HTR-8/SVneo (cell line): ENCODE measurements at regions not wholly inside any gene's neighbourhood (a gene's known extent, or its start where the extent isn't known, plus 50 kb on each side); places are given as distances from the start of the nearest gene placed in this dataset.
"Not testable (repeated sequence)": the region's sequence is repeated elsewhere in the genome, so short reads cannot be mapped to it uniquely, and the experiment has no call there.

Experiments used
- DNase-seq: peaks from one replicate; pipeline ENCODE4 v3.0.0; 2011; ENCODE audit warnings: low spot score, mixed read lengths; ENCODE audit not compliant: insufficient read length
- FAIRE-seq: peaks from 2 replicates; lab custom pipeline; 2011; peaks lifted over from hg19 to GRCh38; lab: Jason Lieb, UNC

DNA sequence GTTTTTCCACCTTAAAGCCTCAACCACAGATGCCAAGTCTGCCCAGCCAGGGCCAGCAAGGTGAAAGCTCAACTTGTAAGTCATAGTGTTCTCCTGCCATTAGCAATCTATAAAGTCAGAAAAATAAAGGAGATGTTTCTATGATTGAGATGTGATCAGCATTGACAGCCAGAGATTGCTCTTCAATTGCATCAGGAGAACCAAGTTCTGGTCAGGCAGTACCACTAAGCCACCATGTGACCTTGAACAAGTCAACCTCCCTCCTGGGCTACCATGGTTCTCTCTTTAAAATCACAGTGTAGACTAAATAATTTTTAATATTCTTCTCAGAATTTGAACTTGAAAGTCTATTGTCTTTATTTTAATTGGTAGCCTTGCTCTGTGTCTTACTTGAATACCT lies 220.3 kb upstream of the HES1 start:
- no peak for DNase-seq
- no peak for FAIRE-seq

DNA sequence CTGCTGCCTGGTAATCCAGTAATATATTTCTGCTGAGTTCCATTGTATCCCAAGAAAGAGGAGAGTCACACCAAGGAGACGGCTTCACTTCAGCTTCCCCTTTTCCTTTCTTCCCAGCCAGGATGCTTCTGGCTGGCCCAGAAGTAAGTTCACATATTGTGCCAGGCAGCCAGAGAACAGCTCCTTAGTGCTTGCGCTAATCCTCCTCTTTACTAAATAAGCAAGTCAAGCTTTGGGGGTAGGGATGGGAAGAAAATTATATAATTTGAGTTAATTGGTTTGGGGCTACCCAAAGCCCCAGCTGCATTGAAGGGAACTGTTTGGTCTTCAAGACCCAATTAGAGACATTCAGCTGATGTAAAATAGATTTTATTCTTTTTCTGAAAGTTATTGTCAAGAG lies 218.8 kb upstream of the HES1 start:
- DNase-seq (no peak), FAIRE-seq (no peak)

DNA sequence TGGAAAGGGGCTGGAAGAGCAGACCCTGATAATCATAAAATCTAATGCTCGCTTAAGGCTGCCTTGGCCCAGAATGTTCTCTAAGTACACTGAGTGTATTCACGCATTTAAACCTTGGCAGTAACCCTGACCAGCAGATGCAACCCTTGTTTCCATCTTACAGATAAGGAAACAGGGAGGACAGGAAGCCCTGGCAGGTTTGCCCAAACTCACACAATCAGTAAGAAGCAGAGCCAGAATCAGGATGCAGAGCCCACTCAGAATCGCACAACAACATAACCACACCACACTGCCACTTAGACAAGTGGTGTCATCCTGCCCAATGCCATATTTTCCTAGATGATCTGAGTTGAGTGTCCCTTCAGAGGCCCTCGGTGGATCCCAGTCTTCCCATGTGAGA lies 214.5 kb upstream of the HES1 start:
- no peak for FAIRE-seq
- DNase-seq, result no peak

DNA sequence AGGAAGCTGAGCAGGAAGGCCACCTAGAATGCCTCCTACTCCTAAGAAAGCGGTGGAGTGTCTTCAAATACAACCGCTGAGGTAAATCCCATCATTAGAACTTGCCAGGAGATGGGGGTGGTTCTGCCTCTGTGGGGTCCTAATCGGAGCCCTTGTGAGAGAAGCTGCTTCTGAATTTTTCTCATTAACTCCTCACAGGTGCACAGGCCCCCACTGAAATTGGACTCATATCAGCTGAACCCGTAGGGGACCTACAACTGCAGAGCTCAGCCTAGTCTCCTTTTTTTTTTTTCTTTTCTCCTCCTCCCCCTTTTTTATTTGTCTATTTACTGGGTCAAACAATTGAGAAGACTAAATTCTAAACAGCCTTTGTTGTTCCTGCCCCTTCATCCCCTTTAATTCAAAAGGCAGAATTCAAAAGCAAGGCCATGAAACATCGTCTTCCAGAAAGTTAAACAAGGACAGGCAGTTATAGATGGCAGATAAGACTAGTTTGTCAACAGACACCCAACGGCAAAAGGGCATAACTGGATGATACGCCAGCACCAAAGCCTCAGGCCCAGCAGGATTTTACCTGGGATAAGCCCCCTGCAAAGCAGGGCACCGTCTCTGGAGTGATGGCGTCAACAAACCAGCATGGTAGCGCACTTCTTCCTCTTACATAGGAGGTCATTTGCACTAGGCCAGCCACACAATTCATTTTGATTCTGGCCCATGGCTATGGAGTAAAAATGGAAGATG lies 213.7 kb upstream of the HES1 start:
- FAIRE-seq (no peak), DNase-seq (no peak)

DNA sequence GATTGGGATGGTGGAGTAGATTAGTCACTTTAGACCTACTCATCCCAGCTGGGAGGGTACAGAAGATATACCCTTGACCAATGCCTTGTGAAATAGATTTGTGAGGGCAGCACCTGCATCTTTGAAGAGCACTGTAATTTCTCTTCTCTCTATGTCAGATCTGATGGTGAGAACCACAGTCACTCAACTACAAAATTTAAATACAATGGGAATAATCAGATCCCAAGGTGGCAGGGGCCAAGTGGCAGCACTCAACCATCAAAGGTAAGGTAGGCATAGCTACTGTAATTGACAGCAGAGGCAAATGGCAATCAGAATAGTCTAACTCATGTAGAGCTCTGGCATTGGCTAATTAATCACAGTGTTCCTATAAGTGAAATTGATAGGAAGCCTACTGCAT lies 212.0 kb upstream of the HES1 start:
- FAIRE-seq, DNase-seq: not testable (repeated sequence)

DNA sequence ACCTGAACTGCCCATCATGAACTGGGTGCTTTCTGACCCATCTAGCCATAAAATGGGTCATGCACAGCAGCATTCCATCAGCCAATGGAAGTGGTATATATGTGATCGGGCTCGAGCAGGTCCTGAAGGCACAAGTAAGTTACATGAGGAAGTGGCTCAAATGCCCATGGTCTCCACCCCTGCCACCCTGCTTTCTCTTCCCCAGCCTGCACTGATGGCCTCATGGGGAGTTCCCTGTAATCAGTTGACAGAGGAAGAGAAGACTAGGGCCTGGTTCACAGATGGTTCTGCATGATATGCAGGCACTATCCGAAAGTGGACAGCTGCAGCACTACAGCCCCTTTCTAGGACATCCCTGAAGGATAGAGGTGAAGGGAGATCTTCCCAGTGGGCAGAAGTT lies 209.9 kb upstream of the HES1 start:
- DNase-seq, FAIRE-seq: not testable (repeated sequence)

DNA sequence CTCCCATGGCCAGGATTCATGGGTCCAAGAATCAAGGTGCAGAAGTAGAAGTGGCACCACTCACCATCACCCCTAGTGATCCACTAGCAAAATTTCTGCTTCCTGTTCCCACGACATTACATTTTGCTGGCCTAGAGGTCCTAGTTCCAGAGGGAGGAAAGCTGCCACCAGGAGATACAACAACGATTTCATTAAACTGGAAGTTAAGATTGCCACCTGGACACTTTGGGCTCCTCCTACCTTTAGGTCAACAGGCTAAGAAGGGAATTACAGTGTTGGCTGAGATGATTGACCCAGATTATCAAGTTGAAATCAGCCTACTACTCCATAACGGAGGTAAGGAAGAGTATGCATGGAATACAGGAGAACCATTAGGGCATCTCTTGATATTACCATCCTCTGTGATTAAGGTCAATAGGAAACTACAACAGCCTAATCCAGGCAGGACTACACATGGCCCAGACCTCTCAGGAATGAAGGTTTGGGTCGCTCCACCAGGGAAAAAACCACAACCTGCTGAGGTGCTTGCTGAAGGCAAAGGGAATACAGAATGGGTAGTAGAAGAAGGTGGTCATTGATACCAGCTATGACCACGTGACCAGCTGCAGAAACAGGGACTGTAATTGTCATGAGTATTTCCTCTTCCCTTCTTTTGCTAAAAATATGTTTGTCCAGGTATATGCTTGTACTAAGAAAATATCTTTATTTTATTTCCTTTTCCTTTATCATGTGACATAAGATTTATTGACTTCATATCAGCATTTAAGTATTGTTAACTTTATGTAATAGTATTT lies 208.3 kb upstream of the HES1 start:
- not testable (repeated sequence) for DNase-seq, FAIRE-seq

DNA sequence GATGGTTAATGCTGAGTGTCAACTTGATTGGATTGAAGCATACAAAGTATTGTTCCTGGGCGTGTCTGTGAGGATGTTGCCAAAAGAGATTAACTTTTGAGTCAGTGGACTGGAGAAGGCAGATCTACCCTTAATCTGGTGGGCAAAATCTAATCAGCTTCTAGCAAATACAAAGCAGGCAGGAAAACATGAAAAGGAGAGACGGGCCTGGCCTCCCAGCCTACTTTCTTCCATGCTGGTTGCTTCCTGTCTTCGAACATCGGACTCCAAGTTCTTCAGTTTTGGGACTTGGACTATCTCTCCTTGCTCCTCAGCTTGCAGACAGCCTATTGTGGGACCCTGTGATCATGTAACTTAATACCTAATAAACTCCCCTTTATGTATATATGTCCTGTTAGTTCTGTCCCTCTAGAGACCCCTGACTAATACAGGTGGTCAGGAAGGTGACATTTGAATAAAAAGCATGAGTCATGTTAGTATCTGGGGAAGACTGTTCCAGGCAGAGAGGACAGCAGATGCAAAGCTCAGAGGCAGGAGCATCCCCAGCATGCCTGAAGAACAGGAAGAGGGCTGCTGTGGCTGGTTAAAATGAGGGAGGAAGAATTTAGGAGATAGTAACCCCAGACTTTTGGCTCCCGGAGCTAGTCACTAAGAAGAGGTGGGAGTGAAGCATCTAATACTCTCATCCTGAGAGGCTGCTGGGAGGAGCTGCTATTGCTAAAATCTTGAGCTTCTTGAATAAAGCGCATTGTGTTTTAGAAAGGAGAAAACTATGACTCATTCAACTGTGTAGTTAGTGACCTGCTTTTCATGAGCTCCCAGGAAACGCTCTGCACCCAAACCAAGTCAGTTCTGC lies 207.4 kb upstream of the HES1 start:
- DNase-seq (no peak), FAIRE-seq (no peak)

DNA sequence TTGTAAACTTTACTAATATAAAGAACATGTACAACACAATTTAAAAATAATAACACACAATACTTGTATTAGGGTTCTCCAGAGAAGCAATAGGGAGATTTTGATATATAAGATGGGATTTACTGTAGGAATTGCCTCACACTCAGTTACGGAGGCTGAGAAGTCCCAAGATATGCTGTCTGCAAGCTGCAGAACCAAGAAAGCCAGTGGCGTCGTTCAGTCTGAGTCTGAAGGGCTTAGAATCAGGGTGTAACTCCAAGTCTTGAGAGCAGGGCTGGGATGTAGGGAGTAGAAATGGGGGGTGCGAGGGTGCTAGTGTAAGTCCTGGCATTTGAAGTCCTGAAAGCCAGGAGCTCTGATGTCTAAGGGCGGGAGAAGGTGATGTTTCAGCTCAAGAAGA lies 206.6 kb upstream of the HES1 start:
- FAIRE-seq (no peak), DNase-seq (no peak)

DNA sequence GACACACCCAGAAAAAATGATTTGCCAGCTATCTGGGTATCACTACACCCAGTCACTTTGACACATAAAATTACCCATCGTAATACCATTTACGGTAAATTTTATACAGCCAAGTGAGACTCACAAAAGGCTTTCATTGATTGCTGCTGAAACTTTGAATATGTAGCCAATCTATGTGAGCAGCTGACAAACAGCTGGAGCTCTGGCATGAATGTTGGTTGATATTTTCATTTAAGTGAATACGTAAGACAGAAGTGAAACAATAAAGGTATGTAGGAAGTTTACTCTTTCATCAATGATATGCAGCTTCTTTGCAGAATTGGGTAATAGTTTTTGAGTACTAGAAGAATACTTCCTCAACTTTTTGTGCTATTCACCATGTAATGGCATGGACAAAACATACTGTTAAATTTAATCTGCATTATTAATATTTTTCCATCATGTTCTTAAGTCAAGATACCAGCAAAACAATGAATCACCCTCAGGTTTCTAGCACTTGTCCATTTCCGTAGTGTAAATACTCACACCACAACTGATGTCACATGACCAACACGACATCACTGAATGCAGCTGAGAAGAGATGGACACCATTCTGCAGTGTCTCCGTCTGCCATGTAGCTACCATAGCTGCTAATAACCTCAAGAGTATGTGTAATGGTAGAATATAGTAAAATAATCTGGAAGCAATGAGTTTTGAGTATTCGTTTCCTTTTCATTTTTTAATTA lies 205.9 kb upstream of the HES1 start:
- DNase-seq (no peak), FAIRE-seq (no peak)

DNA sequence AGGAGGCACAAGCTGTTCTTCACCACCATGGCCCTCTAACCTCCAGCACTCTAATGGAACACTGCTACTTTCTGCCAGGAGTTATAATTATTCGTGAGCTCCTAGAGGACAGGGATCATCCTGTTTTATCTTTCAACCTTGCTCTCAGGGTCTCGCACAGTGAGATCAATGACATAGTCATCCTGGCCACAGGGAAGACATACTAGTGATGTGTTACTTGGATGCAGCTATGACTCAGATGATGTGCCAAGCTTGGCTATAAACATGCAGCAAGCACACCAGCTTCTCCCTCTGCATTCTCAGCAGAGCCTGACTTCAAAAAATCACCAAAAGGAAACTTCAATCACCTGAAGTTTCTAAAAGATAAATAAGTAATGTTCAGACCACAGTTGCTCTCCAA lies 203.8 kb upstream of the HES1 start:
- DNase-seq (no peak), FAIRE-seq (peak; percentile 16)

DNA sequence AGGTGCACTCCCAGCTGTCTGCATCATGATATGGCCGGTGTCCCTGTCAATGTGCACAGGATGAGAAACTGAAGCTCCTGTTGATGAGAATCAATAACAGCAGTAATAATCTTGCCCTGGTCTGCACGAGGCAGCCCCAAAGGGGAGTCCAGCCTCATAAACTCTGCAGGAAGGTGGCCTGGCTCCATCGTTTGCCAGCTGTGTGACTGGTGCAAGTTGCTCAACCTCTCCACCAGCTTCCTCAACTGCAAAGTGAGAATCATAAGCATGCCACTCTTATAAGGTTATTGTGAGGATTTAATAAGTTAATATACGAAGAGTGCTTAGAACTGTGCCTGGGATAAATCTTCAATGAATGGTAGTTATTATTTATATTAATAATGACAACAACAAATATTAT lies 203.4 kb upstream of the HES1 start:
- FAIRE-seq, result no peak

DNA sequence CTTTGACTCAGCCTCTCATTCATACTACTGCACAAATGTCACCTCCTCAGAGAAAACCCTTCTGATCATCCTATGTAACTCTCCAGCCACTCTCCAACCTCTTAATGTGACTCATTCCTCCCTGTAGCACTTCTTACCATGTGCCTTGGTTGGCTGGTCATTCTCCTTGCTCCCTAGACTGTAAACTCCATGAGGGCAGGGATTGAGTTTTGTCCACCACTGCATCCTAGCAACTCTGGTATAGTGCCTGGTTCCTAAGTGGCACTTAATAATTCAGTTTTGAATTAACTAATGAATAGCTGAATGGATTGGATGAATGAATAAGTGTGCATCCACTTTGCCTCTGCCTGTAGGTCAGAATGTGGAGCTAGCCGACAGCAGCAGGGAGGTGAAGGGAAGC lies 202.5 kb upstream of the HES1 start:
- FAIRE-seq (no peak), DNase-seq (no peak)

More for the DNA sequence above, 203.4 kb upstream of the HES1 start:
- DNase-seq, result no peak

DNA sequence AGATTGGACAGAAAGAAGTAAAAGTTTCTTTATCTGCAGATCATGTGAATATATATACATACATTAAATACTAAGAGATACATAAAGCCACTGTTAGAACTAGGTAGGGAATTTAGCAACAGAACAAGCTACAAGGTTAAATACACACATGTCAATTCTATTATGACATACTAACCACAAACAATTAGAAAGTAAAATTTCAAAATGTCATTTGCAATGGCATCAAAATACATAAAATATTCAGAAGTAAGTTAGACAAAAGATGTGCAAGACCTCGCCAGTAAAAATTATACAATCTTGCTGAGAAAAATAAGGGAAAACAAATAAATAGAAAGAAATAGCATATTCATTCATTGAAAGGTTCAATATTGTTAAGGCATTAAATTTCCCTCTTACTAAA lies 200.0 kb upstream of the HES1 start:
- no peak for FAIRE-seq
- DNase-seq, result no peak

DNA sequence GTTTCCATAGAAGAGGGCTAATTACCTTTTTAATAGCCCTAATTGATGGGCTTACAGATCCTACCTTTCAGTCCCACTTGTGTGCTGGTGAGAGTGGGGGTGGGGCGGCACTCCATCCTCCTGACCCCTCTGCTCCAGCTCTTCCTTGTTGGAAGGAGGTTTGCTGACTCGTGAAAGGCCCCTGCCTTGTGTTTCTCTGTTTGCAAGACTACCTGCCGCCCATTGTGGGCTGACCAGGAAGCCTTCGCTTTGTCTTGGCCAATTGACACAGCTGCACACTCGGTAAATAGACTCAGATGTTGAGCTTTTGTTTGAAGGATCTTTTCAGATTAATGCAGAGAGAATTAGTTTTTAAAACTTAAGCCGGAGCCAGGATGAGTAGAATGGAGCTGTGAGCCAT lies 197.3 kb upstream of the HES1 start:
- FAIRE-seq (no peak), DNase-seq (no peak)

DNA sequence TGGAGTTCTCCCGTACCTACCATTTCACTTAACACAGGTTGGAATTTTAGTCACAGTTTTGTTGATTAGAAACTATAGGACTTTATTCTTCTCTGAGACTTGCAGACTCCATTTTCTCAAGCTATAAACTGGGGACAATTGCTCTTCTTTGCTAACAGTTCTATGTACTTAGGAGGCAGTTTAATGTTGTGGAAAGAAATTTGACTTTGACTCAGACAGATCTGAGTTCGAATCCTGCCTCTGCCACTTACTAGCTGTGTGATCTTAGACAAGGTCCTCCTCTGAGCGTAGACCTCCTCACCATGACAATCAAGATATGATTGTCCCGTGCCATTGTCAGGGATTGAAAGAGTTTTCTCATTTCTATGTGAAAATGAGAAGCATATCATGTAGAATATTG lies 196.4 kb upstream of the HES1 start:
- DNase-seq (no peak), FAIRE-seq (no peak)

DNA sequence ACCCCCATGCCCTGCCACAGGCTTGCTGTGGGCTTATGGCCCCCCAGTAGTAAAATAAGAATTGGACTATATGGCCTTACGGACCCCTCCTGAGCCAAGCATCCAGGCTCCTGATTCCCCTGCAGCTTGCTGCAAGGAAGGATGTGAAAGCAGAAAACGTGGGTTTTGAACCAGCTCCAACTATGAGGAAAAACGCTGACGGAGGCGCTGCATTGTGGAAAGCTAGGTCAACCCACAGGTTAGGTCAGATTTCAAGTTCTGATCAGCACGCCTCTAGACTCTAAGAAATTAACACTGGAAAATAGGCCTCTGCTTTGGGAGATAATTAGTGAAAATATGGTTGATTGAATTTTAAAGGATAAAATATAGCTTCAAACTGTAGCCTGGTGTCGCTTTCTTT lies 195.4 kb upstream of the HES1 start:
- FAIRE-seq (no peak), DNase-seq (no peak)

DNA sequence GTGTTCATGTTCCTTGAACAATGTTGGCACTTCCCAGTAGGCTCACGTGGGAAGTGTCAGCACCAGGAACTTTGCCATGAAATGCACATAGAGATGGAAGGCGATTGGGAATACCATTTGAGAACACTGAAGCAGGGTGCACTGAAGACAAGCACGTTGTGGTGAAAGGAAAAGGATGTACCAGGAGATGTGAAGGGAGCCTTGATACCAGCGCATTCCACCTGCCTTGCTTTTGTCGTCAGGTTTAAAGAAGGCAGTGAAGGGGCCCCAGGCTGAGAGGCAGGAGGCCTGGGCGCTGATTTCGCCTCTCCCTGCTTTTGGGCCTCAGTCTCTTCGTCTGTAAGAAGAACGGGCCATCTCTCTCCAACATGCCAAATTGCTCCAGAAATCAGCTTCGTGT lies 194.5 kb upstream of the HES1 start:
- no peak for DNase-seq
- no peak for FAIRE-seq

DNA sequence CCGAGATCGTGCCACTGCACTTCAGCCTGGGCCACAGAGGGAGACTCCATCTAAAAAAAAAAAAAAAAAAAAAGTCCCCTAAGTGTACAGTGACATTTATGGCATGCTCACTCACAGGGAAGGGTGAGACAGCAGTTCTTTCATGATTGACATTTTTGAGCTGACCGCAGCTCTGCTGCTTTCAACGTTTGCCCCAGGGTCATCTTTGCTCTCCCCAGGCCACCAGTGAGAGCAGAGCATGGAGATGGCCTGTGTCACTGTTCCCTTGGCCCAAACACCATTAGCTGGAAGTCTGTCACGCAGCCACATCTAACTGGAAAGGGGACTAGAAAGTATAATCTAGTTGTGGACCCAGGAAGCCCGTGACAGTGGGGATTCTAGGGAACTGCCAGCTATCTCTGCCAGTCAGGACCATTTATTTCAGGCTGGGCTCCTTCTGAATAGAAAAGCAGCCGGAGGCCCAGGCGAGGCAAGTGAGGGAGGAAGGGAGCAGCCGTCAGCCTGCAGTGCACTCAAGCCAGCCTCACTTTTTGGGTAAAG lies 193.4 kb upstream of the HES1 start:
- DNase-seq, result no peak
- FAIRE-seq, result no peak

DNA sequence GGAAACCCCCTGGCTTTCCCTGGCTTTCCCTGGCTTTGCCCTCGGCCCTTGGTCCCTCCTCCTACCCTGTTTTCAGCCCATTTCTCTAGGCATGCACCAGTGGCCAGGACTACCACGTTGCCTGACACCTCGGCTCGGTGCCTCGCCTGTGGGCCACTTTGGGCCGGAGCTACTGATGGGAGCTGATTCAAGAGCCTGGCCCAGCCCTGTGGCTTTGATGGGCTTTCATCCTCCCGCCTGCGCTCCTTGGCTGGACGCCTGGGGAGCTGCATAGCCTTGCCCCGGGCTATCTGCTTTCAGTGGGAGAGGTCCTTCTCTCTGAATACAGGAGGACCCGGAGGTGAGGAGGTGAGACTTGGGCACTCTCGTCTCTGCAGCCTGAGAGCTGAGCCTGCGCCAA lies 192.7 kb upstream of the HES1 start:
- DNase-seq, result no peak

More for the DNA sequence above, 192.7 kb upstream of the HES1 start:
- no peak for FAIRE-seq
